NB4 (cell line): ENCODE measurements at regions not wholly inside any gene's neighbourhood (a gene's known extent, or its start where the extent isn't known, plus 50 kb on each side); places are given as distances from the start of the nearest gene placed in this dataset.

ENCODE experiments used
- CTCF ChIP-seq: IDR thresholded peaks from one replicate; pipeline ENCODE4 v1.5.1; 2012; ENCODE audit warnings: low read depth, low read length
- MAX ChIP-seq: IDR thresholded peaks from 2 replicates; pipeline ENCODE4 v1.6.1; 2011; ENCODE audit warnings: low read depth, low read length
- POLR2A ChIP-seq: IDR thresholded peaks from 2 replicates; pipeline ENCODE4 v1.6.1; 2011; ENCODE audit warnings: mild to moderate bottlenecking; ENCODE audit not compliant: insufficient read length; ENCODE audit errors: extremely low read depth

GRCh38 chr11:36974771-36975170 lies 376.7 kb upstream of the RAG2 start:
- no peak for TF ChIP-seq CTCF
- no peak for TF ChIP-seq MAX
- TF ChIP-seq POLR2A: no peak
